ENCODE measurements at regions not wholly inside any gene's neighbourhood (a gene's known extent, or its start where the extent isn't known, plus 50 kb on each side); places are given as distances from the start of the nearest gene placed in this dataset.

- TF ChIP-seq, protein P1, sequence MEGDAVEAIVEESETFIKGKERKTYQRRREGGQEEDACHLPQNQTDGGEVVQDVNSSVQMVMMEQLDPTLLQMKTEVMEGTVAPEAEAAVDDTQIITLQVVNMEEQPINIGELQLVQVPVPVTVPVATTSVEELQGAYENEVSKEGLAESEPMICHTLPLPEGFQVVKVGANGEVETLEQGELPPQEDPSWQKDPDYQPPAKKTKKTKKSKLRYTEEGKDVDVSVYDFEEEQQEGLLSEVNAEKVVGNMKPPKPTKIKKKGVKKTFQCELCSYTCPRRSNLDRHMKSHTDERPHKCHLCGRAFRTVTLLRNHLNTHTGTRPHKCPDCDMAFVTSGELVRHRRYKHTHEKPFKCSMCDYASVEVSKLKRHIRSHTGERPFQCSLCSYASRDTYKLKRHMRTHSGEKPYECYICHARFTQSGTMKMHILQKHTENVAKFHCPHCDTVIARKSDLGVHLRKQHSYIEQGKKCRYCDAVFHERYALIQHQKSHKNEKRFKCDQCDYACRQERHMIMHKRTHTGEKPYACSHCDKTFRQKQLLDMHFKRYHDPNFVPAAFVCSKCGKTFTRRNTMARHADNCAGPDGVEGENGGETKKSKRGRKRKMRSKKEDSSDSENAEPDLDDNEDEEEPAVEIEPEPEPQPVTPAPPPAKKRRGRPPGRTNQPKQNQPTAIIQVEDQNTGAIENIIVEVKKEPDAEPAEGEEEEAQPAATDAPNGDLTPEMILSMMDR (IDR thresholded peaks at IDR 0.05; ENCODE audit: low read depth, low read length, poor library complexity, severe bottlenecking), result no peak
- no peak for TF ChIP-seq EZH2phosphoT487 (IDR thresholded peaks at IDR 0.05; ENCODE audit: borderline replicate concordance, low read length)
These were observed 152.8 kb upstream of the DAP start for GRCh38 chr5:10913841-10914240.
